ENCODE measurements at regions not wholly inside any gene's neighbourhood (a gene's known extent, or its start where the extent isn't known, plus 50 kb on each side); places are given as distances from the start of the nearest gene placed in this dataset.
A peak's percentile ranks its signal among the peaks of the same experiment; 100 is the strongest.

GRCh38 chr7:67764289-67764688, 767.7 kb downstream of the TYW1 start:
- no peak for DNase-seq (ENCODE audit: low read depth in 1 of 2, low spot score in 1 of 2)
- no peak for TF ChIP-seq JUND (IDR thresholded peaks at IDR 0.05; ENCODE audit: low read depth)
- in situ Hi-C loops (cut with HindIII; ENCODE audit: low pct_unique_long_range_greater_than_20kb, low sequenced_read_pairs): no loop called here

GRCh38 chr7:67765481-67766175, 769.0 kb downstream of the TYW1 start:
- in situ Hi-C loops (cut with HindIII; ENCODE audit: low pct_unique_long_range_greater_than_20kb, low sequenced_read_pairs): no loop called here
- no peak for TF ChIP-seq JUND (IDR thresholded peaks at IDR 0.05; ENCODE audit: low read depth)
- no peak for DNase-seq (ENCODE audit: low read depth in 1 of 2, low spot score in 1 of 2)

GRCh38 chr7:67766906-67767410, 770.3 kb downstream of the TYW1 start:
- TF ChIP-seq JUND (IDR thresholded peaks at IDR 0.05; ENCODE audit: low read depth): no peak

GRCh38 chr7:67771846-67772605, 775.4 kb downstream of the TYW1 start:
- in situ Hi-C loops (cut with HindIII; ENCODE audit: low pct_unique_long_range_greater_than_20kb, low sequenced_read_pairs): no loop called here
- no peak for TF ChIP-seq JUND (IDR thresholded peaks at IDR 0.05; ENCODE audit: low read depth)
- DNase-seq (ENCODE audit: low read depth in 1 of 2, low spot score in 1 of 2): peak in 1 of 2 experiments; percentile 13

More at GRCh38 chr7:67766906-67767410, 770.3 kb downstream of the TYW1 start:
- in situ Hi-C loops (cut with HindIII; ENCODE audit: low pct_unique_long_range_greater_than_20kb, low sequenced_read_pairs): no loop called here
- DNase-seq (ENCODE audit: low read depth in 1 of 2, low spot score in 1 of 2): no peak

- in situ Hi-C loops (cut with HindIII; ENCODE audit: low pct_unique_long_range_greater_than_20kb, low sequenced_read_pairs): no loop called here
These were observed 776.4 kb downstream of the TYW1 start for GRCh38 chr7:67773081-67773480.

GRCh38 chr7:67777119-67777518, 780.5 kb downstream of the TYW1 start:
- in situ Hi-C loops (cut with HindIII; ENCODE audit: low pct_unique_long_range_greater_than_20kb, low sequenced_read_pairs): no loop called here
- peak in 1 of 2 experiments; percentile 55 for DNase-seq (ENCODE audit: low read depth in 1 of 2, low spot score in 1 of 2)

More at GRCh38 chr7:67773081-67773480, 776.4 kb downstream of the TYW1 start:
- no peak for TF ChIP-seq JUND (IDR thresholded peaks at IDR 0.05; ENCODE audit: low read depth)
- DNase-seq (ENCODE audit: low read depth in 1 of 2, low spot score in 1 of 2): peak in 1 of 2 experiments; percentile 23

GRCh38 chr7:67781841-67782240, 785.2 kb downstream of the TYW1 start:
- no peak for TF ChIP-seq JUND (IDR thresholded peaks at IDR 0.05; ENCODE audit: low read depth)
- in situ Hi-C loops (cut with HindIII; ENCODE audit: low pct_unique_long_range_greater_than_20kb, low sequenced_read_pairs): no loop called here
- no peak for DNase-seq (ENCODE audit: low read depth in 1 of 2, low spot score in 1 of 2)

More at GRCh38 chr7:67777119-67777518, 780.5 kb downstream of the TYW1 start:
- no peak for TF ChIP-seq JUND (IDR thresholded peaks at IDR 0.05; ENCODE audit: low read depth)

- in situ Hi-C loops (cut with HindIII; ENCODE audit: low pct_unique_long_range_greater_than_20kb, low sequenced_read_pairs): no loop called here
- no peak for TF ChIP-seq JUND (IDR thresholded peaks at IDR 0.05; ENCODE audit: low read depth)
- DNase-seq (ENCODE audit: low read depth in 1 of 2, low spot score in 1 of 2): no peak
These were observed 789.4 kb downstream of the TYW1 start for GRCh38 chr7:67786021-67786420.

GRCh38 chr7:67788669-67789068, 792.0 kb downstream of the TYW1 start:
- no peak for TF ChIP-seq JUND (IDR thresholded peaks at IDR 0.05; ENCODE audit: low read depth)
- in situ Hi-C loops (cut with HindIII; ENCODE audit: low pct_unique_long_range_greater_than_20kb, low sequenced_read_pairs): no loop called here
- DNase-seq (ENCODE audit: low read depth in 1 of 2, low spot score in 1 of 2): peak in 1 of 2 experiments; percentile 44

GRCh38 chr7:67791918-67792317, 795.3 kb downstream of the TYW1 start:
- DNase-seq (ENCODE audit: low read depth in 1 of 2, low spot score in 1 of 2): no peak
- in situ Hi-C loops (cut with HindIII; ENCODE audit: low pct_unique_long_range_greater_than_20kb, low sequenced_read_pairs): no loop called here
- TF ChIP-seq JUND (IDR thresholded peaks at IDR 0.05; ENCODE audit: low read depth): no peak

GRCh38 chr7:67794544-67794943, 797.9 kb downstream of the TYW1 start:
- in situ Hi-C loops (cut with HindIII; ENCODE audit: low pct_unique_long_range_greater_than_20kb, low sequenced_read_pairs): no loop called here
- no peak for TF ChIP-seq JUND (IDR thresholded peaks at IDR 0.05; ENCODE audit: low read depth)
- DNase-seq (ENCODE audit: low read depth in 1 of 2, low spot score in 1 of 2): no peak

- no peak for TF ChIP-seq JUND (IDR thresholded peaks at IDR 0.05; ENCODE audit: low read depth)
- in situ Hi-C loops (cut with HindIII; ENCODE audit: low pct_unique_long_range_greater_than_20kb, low sequenced_read_pairs): no loop called here
- DNase-seq (ENCODE audit: low read depth in 1 of 2, low spot score in 1 of 2): no peak
These were observed 807.2 kb downstream of the TYW1 start for GRCh38 chr7:67803789-67804188.

- no peak for TF ChIP-seq JUND (IDR thresholded peaks at IDR 0.05; ENCODE audit: low read depth)
- no peak for DNase-seq (ENCODE audit: low read depth in 1 of 2, low spot score in 1 of 2)
- in situ Hi-C loops (cut with HindIII; ENCODE audit: low pct_unique_long_range_greater_than_20kb, low sequenced_read_pairs): no loop called here
These were observed 809.4 kb downstream of the TYW1 start for GRCh38 chr7:67805921-67806471.
